Heart left ventricle (tissue), 16 donors: ENCODE measurements at regions not wholly inside any gene's neighbourhood (a gene's known extent, or its start where the extent isn't known, plus 50 kb on each side); places are given as distances from the start of the nearest gene placed in this dataset.

ENCODE experiments used
- ATAC-seq, 4 donors: fragments of 200-7000 bp; cut with Tn5 transposase; one replicate each; pipeline ENCODE4 v1.9.1; 2020 to 2022; ENCODE audit warnings: moderate library complexity in 4 of 4, mild to moderate bottlenecking in 3 of 4, moderate number of reproducible peaks in 1 of 4
- DNase-seq, 5 donors: peaks; one replicate each; pipeline ENCODE4 v3.0.0-alpha.2; 2020
- H3K27ac ChIP-seq, 12 donors: fragments of 200-600 bp; sonication (generic) in 4 of 12; one replicate each; pipeline versions ENCODE4 v1.5.0 to v1.8.0; 2016 to 2022; ENCODE audit warnings: mild to moderate bottlenecking in 2 of 12
- H3K27me3 ChIP-seq, 9 donors: fragments of 200-600 bp; sonication (generic) in 2 of 9; one replicate each; pipeline versions ENCODE4 v1.5.1 to v1.8.0; 2016 to 2022; ENCODE audit warnings: mild to moderate bottlenecking in 3 of 9
- H3K36me3 ChIP-seq, 9 donors: fragments of 200-600 bp; sonication (generic) in 2 of 9; one replicate each; pipeline versions ENCODE4 v1.5.0 to v1.8.0; 2018 to 2022; ENCODE audit warnings: mild to moderate bottlenecking in 2 of 9
- H3K4me1 ChIP-seq, 12 donors: fragments of 200-600 bp; sonication (generic) in 4 of 12; one replicate each; pipeline versions ENCODE4 v1.5.0 to v1.8.0; 2016 to 2022; ENCODE audit warnings: mild to moderate bottlenecking in 3 of 12
- H3K4me3 ChIP-seq, 12 donors: fragments of 200-600 bp; sonication (generic) in 4 of 12; one replicate each; pipeline versions ENCODE4 v1.5.0 to v1.8.0; 2017 to 2022; ENCODE audit warnings: mild to moderate bottlenecking in 9 of 12, moderate library complexity in 4 of 12
- H3K9me3 ChIP-seq, 12 donors: fragments of 200-600 bp; sonication (generic) in 4 of 12; one replicate each; pipeline versions ENCODE4 v1.5.0 to v1.8.0; 2016 to 2022; ENCODE audit warnings: mild to moderate bottlenecking in 1 of 12
- CTCF ChIP-seq, 12 donors: fragments of 200-600 bp; sonication (generic) in 4 of 12; IDR thresholded peaks; one replicate each; pipeline versions ENCODE4 v1.5.0 to v1.8.0; 2018 to 2022; ENCODE audit warnings: antibody characterized with exemption in 12 of 12, mild to moderate bottlenecking in 5 of 12
- POLR2A ChIP-seq, 2 donors: fragments of 450-650 bp; IDR thresholded peaks; one replicate each; pipeline ENCODE4 v1.6.1; 2017; ENCODE audit warnings: antibody characterized with exemption in 2 of 2, mild to moderate bottlenecking in 2 of 2, moderate library complexity in 2 of 2
- WGBS, 4 donors: extraction: QIAGEN DNeasy Blood & Tissue Kit in 2 of 4; methylation state at CpG; one replicate each; pipeline versions ENCODE4 v1.1.5 to v1.1.7; 2013 to 2018; 5-methylcytosine and 5-hydroxymethylcytosine counted together
- intact Hi-C, 10 donors: fragments of 100-400 bp; cut with DNase I; formaldehyde crosslinking; loops; one replicate each; pipeline versions ENCODE4 v1.11.1 to v1.14.2; 2022
- donor health status: ischemic (EF 13 %, LVEDD 7.1; RV severe dilation, severe dysfunction).
- donor health status: healthy with polysubstance abuse.
- donor health status: DM: no; HTN: yes; CAD: no.
- donor health status: DM: no; HTN: no; CAD: no.
- donor health status: ischemic (EF 25% LVEDD 6.9; RV normal size, moderate dysfunction).
- donor health status: ischemic (EF 25% LVEDD 5.7; RV mildly dilated, moderate dysfunction).
- donor health status: healthy.
- donor health status: DM: yes; HTN: yes; CAD: no.
- donor health status: ischemic (EF 35%, LVEDD 5.7; RV mildly dilated, moderate dysfunction).
- donor health status: nonischemic (EF 11% LVEDD 7.7; RV severe dilation, severe dysfunction).
- donor health status: DM: yes; HTN: yes; CAD: no.
- donor health status: PGD.
- donor health status: ischemic (EF 29% LVEDD 5.4; RV normal size, mild dysfunction).
- donor health status: nonischemic (EF 23%, LVEDD 6.1; RV moderate dilation, normal function).

DNA sequence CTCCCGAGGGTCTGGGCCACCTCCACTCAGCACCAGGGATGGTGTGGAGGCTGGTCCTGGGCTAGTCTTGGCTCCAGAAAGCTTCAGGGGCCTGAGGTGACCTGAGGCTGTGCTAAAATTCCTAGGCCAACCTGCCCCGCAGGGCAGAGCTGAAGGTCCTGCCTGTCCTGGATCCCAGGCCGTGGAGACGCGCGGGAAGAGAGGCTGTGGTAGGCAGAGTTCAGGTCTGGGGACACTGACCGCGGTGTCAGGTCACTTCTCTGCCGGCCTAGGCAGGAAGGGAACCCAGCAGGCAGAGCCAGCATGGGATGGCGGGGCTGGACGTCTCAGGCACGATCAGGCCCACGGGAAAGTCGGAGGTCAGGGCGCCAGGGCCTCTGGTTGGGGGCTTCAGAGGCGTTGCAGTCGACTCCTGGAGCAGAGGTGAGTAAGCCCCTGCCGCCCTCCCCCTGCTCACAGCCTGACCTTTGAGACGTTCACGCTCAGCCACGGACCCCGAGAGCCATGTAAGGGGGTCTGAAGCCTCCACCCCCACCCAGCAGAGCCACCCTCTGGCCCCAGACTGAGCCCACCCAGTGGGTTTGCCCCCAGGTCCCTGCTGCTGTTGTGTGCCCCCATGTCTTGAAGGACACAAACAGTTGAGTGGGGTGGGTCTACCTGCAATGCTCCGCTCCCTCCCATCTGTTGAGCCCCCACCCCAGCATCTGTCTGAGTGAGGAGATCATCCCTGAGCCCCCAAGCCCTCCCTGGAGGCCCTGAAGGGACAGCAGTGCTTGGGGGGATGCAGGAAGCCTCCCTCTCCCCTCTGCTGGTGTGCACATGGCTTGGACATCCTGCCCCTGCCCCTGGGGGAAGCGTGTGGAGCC, 142.7 kb downstream of the KIF26A start:
- no peak overlapping the region for H3K27ac ChIP-seq
- peaks cover 0 to 5% (median 0%) of the 10 kb centered on the region in 9 donors for H3K27me3 ChIP-seq
- no peak for TF ChIP-seq CTCF (IDR thresholded peaks at IDR 0.05)
- no peak for TF ChIP-seq POLR2A (IDR thresholded peaks at IDR 0.05)
- H3K4me3 ChIP-seq = no peak overlapping the region
- ATAC-seq (no peak), DNase-seq (peak; percentile 4 to 57 (median 17))
- WGBS, 4 donors = 83 to 88% (median 86%) methylated on average over 10 to 24 of the region's 24 CpGs
- intact Hi-C loops = no loop called here
- no peaks in the 10 kb centered on the region for H3K36me3 ChIP-seq
- no peaks in the 10 kb centered on the region for H3K4me1 ChIP-seq
- no peaks in the 10 kb centered on the region for H3K9me3 ChIP-seq

DNA sequence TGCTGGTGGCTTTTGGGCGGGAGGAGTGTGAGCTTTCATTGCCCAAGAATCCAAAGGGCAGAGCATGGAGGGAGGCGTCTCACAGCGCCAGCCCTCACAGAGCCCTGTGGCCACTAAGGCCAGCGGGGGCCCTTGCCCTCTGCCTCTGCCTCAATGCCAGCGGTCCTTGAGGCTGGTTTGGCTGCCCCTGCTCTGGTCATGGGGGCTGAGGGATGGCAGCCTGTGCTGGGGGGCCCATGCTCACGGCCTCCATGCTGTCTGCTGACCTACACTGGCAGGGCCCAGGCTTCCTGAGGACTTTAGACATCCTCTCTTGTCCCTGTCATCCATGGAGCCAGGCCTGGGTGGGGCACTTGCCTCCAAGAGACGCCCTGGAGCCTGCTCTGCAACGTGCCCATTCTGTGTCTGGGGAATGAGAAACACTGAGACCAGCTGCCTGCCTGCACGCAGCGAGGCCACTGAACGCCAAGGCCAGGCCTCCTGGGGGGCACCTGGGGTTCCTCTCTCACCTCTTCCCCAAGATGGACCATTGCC, 143.4 kb downstream of the KIF26A start:
- TF ChIP-seq CTCF (IDR thresholded peaks at IDR 0.05) (no peak), POLR2A (IDR thresholded peaks at IDR 0.05) (no peak)
- Histone ChIP-seq H3K36me3 (no peaks in the 10 kb centered on the region), H3K9me3 (no peaks in the 10 kb centered on the region), H3K27me3 (peaks cover 0 to 4% (median 0%) of the 10 kb centered on the region in 9 donors), H3K27ac (no peak overlapping the region), H3K4me3 (no peak overlapping the region), H3K4me1 (no peaks in the 10 kb centered on the region)
- WGBS, 4 donors = 89 to 95% (median 93%) methylated on average over 7 to 11 of the region's 11 CpGs
- intact Hi-C loops = no loop called here
- DNase-seq (peak in 4 of 5 donors; percentile 8 to 49 (median 16)), ATAC-seq (no peak)

- WGBS, 4 donors = 82 to 92% (median 88%) methylated on average over 21 to 26 of the region's 26 CpGs
- H3K27me3 ChIP-seq = no peaks in the 10 kb centered on the region
- intact Hi-C loops = no loop called here
- ATAC-seq = peak in 1 of 4 donors; percentile 27
- H3K4me3 ChIP-seq = no peak overlapping the region
- DNase-seq = peak in 3 of 5 donors; percentile 5 to 19 (median 18)
- no peaks in the 10 kb centered on the region for H3K9me3 ChIP-seq
- no peaks in the 10 kb centered on the region for H3K36me3 ChIP-seq
- no peaks in the 10 kb centered on the region for H3K4me1 ChIP-seq
- TF ChIP-seq CTCF (IDR thresholded peaks at IDR 0.05) = no peak
- no peak for TF ChIP-seq POLR2A (IDR thresholded peaks at IDR 0.05)
- H3K27ac ChIP-seq = no peak overlapping the region
Observed at GRCh38 chr14:104282332-104283196, 144.2 kb downstream of the KIF26A start.
